Loucy (cell line): ENCODE measurements at regions not wholly inside any gene's neighbourhood (a gene's known extent, or its start where the extent isn't known, plus 50 kb on each side); places are given as distances from the start of the nearest gene placed in this dataset.

ENCODE experiments used
- H2AFZ ChIP-seq: fragments of 200-600 bp; sonication (generic); 2 replicates; pipeline ENCODE4 v1.6.0; 2016; ENCODE audit warnings: antibody characterized with exemption, mild to moderate bottlenecking, low read length, moderate library complexity
- H3F3A ChIP-seq: fragments of 200-600 bp; 2 replicates; pipeline ENCODE4 v1.6.0; 2016; ENCODE audit warnings: antibody characterized with exemption, low read depth, mild to moderate bottlenecking
- H3K27me3 ChIP-seq: fragments of 200-600 bp; sonication (generic); 2 replicates; pipeline ENCODE4 v1.6.1; 2014; ENCODE audit warnings: low read length, mild to moderate bottlenecking; ENCODE audit not compliant: insufficient read depth, poor library complexity, severe bottlenecking
- H3K36me3 ChIP-seq: fragments of 200-600 bp; sonication (generic); 2 replicates; pipeline ENCODE4 v1.6.1; 2016; ENCODE audit warnings: low read length; ENCODE audit not compliant: insufficient read depth
- H3K4me1 ChIP-seq: fragments of 200-600 bp; sonication (generic); 2 replicates; pipeline ENCODE4 v1.5.1; 2014; ENCODE audit warnings: low read length, mild to moderate bottlenecking; ENCODE audit not compliant: insufficient read depth, poor library complexity, severe bottlenecking
- H3K4me2 ChIP-seq: fragments of 200-600 bp; sonication (generic); 2 replicates; pipeline ENCODE4 v1.6.0; 2014; ENCODE audit warnings: antibody characterized with exemption, low read length, low read depth, mild to moderate bottlenecking; ENCODE audit not compliant: poor library complexity, severe bottlenecking
- H3K4me3 ChIP-seq: fragments of 200-600 bp; sonication (generic); 2 replicates; pipeline ENCODE4 v1.5.1; 2014; ENCODE audit warnings: low read length, mild to moderate bottlenecking, mixed read lengths; ENCODE audit not compliant: poor library complexity, severe bottlenecking
- H3K79me2 ChIP-seq: fragments of 200-600 bp; sonication (generic); 2 replicates; pipeline ENCODE4 v1.6.1; 2014; ENCODE audit warnings: low read length; ENCODE audit not compliant: insufficient read depth
- H3K9ac ChIP-seq: fragments of 200-600 bp; sonication (generic); 2 replicates; pipeline ENCODE4 v1.6.0; 2014; ENCODE audit warnings: mild to moderate bottlenecking, low read depth, low read length, moderate library complexity; ENCODE audit not compliant: poor library complexity, severe bottlenecking
- H3K9me2 ChIP-seq: fragments of 200-600 bp; sonication (generic); replicated peaks from 2 replicates; pipeline ENCODE4 v1.6.1; 2016; ENCODE audit warnings: low read depth, low read length, mixed read lengths
- H3K9me3 ChIP-seq: fragments of 200-600 bp; sonication (generic); 2 replicates; pipeline ENCODE4 v1.6.1; 2014; ENCODE audit warnings: mild to moderate bottlenecking, antibody characterized with exemption, low read length, low read depth; ENCODE audit not compliant: insufficient read depth
- H4K20me1 ChIP-seq: fragments of 200-600 bp; sonication (generic); 2 replicates; pipeline ENCODE4 v1.6.0; 2014; ENCODE audit warnings: antibody characterized with exemption, low read length, mild to moderate bottlenecking; ENCODE audit not compliant: insufficient read depth, poor library complexity, severe bottlenecking
- CTCF ChIP-seq: fragments of 200-600 bp; sonication (generic); conservative IDR thresholded peaks from 2 replicates; pipeline ENCODE4 v1.5.1; 2014; ENCODE audit warnings: mild to moderate bottlenecking, antibody characterized with exemption, low read length
- EZH2phosphoT487 ChIP-seq: fragments of 200-600 bp; IDR thresholded peaks from 2 replicates; pipeline ENCODE4 v1.6.1; 2018; ENCODE audit warnings: antibody characterized with exemption, mild to moderate bottlenecking, moderate library complexity, borderline replicate concordance

- H3K36me3 ChIP-seq: no peaks in the 10 kb centered on the region
- H3K4me3 ChIP-seq: no peak overlapping the region
- H3K79me2 ChIP-seq: no peaks in the 10 kb centered on the region
- H3F3A ChIP-seq: no peaks in the 10 kb centered on the region
- H3K4me1 ChIP-seq: peaks cover 11% of the 10 kb centered on the region
- H3K9me2 ChIP-seq: no peaks in the 10 kb centered on the region
- no peaks in the 10 kb centered on the region for H3K27me3 ChIP-seq
- H3K9me3 ChIP-seq: no peaks in the 10 kb centered on the region
- TF ChIP-seq EZH2phosphoT487 (no peak), CTCF (no peak)
- H3K4me2 ChIP-seq: no peak overlapping the region
- no peaks in the 10 kb centered on the region for H4K20me1 ChIP-seq
- no peak overlapping the region for H3K9ac ChIP-seq
- H2AFZ ChIP-seq: no peak overlapping the region
Measured at GRCh38 chr2:58585233-58585632, 344.1 kb upstream of the FANCL start.

- no peaks in the 10 kb centered on the region for H4K20me1 ChIP-seq
- H3K27me3 ChIP-seq: no peaks in the 10 kb centered on the region
- H3F3A ChIP-seq: no peaks in the 10 kb centered on the region
- H3K4me3 ChIP-seq: no peak overlapping the region
- peaks cover 11% of the 10 kb centered on the region for H3K4me1 ChIP-seq
- H3K79me2 ChIP-seq: no peaks in the 10 kb centered on the region
- H3K9me2 ChIP-seq: no peaks in the 10 kb centered on the region
- no peak overlapping the region for H3K9ac ChIP-seq
- H3K9me3 ChIP-seq: no peaks in the 10 kb centered on the region
- TF ChIP-seq EZH2phosphoT487: no peak
- no peak for TF ChIP-seq CTCF
- H3K4me2 ChIP-seq: no peak overlapping the region
- H2AFZ ChIP-seq: no peak overlapping the region
- H3K36me3 ChIP-seq: no peaks in the 10 kb centered on the region
Measured at GRCh38 chr2:58584606-58585118, 343.5 kb upstream of the FANCL start.

- Histone ChIP-seq H3K4me3 (no peak overlapping the region), H2AFZ (no peak overlapping the region), H3K4me1 (peaks cover 11% of the 10 kb centered on the region), H3K9me2 (no peaks in the 10 kb centered on the region), H3K36me3 (no peaks in the 10 kb centered on the region), H4K20me1 (no peaks in the 10 kb centered on the region), H3K9ac (no peak overlapping the region), H3K9me3 (no peaks in the 10 kb centered on the region), H3K4me2 (no peak overlapping the region), H3K79me2 (no peaks in the 10 kb centered on the region), H3K27me3 (no peaks in the 10 kb centered on the region), H3F3A (no peaks in the 10 kb centered on the region)
- TF ChIP-seq CTCF (no peak), EZH2phosphoT487 (no peak)
Measured at GRCh38 chr2:58578276-58578675, 337.2 kb upstream of the FANCL start.
